DND-41 (cell line): ENCODE measurements at regions not wholly inside any gene's neighbourhood (a gene's known extent, or its start where the extent isn't known, plus 50 kb on each side); places are given as distances from the start of the nearest gene placed in this dataset.

Experiments
- ATAC-seq: fragments of 200-7000 bp; cut with Tn5 transposase; 3 replicates; pipeline ENCODE4 v1.9.1; 2021; ENCODE audit warnings: low read depth; ENCODE audit not compliant: insufficient read depth
- DNase-seq: peaks from one replicate; pipeline ENCODE4 v3.0.0-alpha.2; 2020
- H2AFZ ChIP-seq: 2 replicates; pipeline ENCODE4 v1.6.0; 2012; ENCODE audit warnings: low read depth, low read length
- H3K27ac ChIP-seq: 2 replicates; pipeline ENCODE4 v1.5.1; 2012; ENCODE audit warnings: low read length, inconsistent platforms
- H3K27me3 ChIP-seq: fragments of 200-600 bp; sonication (generic); 2 replicates; pipeline ENCODE4 v1.6.0; 2012; ENCODE audit warnings: low read length, mild to moderate bottlenecking, inconsistent platforms; ENCODE audit not compliant: insufficient read depth, poor library complexity
- H3K36me3 ChIP-seq: 2 replicates; pipeline ENCODE4 v1.5.1; 2012; ENCODE audit warnings: low read length, inconsistent platforms; ENCODE audit not compliant: insufficient read depth
- H3K4me1 ChIP-seq: 2 replicates; pipeline ENCODE4 v1.5.1; 2012; ENCODE audit warnings: mild to moderate bottlenecking, low read length; ENCODE audit not compliant: insufficient read depth
- H3K4me2 ChIP-seq: 2 replicates; pipeline ENCODE4 v1.6.0; 2012; ENCODE audit warnings: mild to moderate bottlenecking, moderate library complexity, low read length, inconsistent platforms; ENCODE audit not compliant: insufficient read depth
- H3K4me3 ChIP-seq, 2 experiments: fragments of 200-600 bp in 1 of 2; shearing (Covaris generic) in 1 of 2; 2 replicates each; pipeline ENCODE4 v1.5.1; 2012 to 2016; ENCODE audit warnings: inconsistent platforms in 2 of 2, low read length in 2 of 2, mild to moderate bottlenecking in 2 of 2, low read depth in 1 of 2, moderate library complexity in 1 of 2
- H3K79me2 ChIP-seq: 2 replicates; pipeline ENCODE4 v1.6.0; 2012; ENCODE audit warnings: low read length, inconsistent platforms; ENCODE audit not compliant: insufficient read depth
- H3K9ac ChIP-seq: 2 replicates; pipeline ENCODE4 v1.6.0; 2012; ENCODE audit warnings: low read depth, mild to moderate bottlenecking, inconsistent platforms, low read length, moderate library complexity
- H3K9me3 ChIP-seq: 2 replicates; pipeline ENCODE4 v1.5.1; 2012; ENCODE audit warnings: low read length, moderate library complexity, mild to moderate bottlenecking, inconsistent platforms; ENCODE audit not compliant: insufficient read depth, severe bottlenecking
- H4K20me1 ChIP-seq: 2 replicates; pipeline ENCODE4 v1.6.0; 2012; ENCODE audit warnings: low read length; ENCODE audit not compliant: insufficient read depth
- EZH2 ChIP-seq: IDR thresholded peaks from 3 replicates; pipeline ENCODE4 v1.6.1; 2012; ENCODE audit warnings: borderline replicate concordance, low read depth, mild to moderate bottlenecking, moderate library complexity, low read length, inconsistent platforms; ENCODE audit not compliant: severe bottlenecking
- TF ChIP-seq, protein P1 (sequence below): IDR thresholded peaks from 2 replicates; pipeline ENCODE4 v1.5.1; 2012; ENCODE audit warnings: borderline replicate concordance, low read length, moderate library complexity, mild to moderate bottlenecking; ENCODE audit not compliant: poor library complexity, severe bottlenecking; ENCODE audit errors: extremely low read depth

DNA sequence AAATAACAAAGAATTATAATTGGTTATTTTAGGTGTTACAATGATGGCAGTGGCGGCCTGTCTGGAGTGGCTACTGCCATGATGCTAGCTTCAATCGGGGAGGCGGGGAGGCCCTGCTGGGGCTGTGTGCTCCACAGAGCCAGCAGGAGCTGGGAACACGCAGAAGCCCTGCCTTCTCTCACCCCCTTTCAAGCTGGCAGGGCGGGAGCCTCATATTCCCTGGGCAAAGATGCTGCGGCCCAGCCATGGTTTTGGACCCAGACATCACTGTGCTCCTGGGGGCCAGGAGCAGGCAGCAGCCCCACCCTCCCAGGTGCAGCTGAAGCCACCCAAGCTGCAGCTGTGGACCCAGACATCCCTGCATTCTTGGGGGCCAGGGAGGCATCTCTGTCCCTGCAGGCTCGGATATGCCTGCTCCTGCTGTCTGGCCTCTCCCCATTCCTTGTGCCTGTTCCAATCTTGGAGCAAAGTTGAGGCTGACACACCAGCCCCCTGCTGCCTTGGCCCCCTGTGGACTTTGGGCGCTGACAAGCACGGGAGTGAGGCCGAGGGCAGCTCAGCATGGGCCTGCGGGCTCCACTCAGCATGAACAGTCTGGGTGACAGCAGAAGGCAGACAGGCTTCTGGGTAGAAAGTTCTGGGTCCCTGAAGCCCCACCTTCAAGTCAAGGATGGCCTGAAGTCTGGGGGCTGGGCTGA lies 263.1 kb upstream of the HTR2A start:
- no peak overlapping the region for H2AFZ ChIP-seq
- DNase-seq (no peak), ATAC-seq (no peak)
- H3K4me3 ChIP-seq = no peak overlapping the region
- no peak overlapping the region for H3K9ac ChIP-seq
- no peaks in the 10 kb centered on the region for H3K4me1 ChIP-seq
- no peaks in the 10 kb centered on the region for H3K36me3 ChIP-seq
- no peaks in the 10 kb centered on the region for H4K20me1 ChIP-seq
- no peak overlapping the region for H3K4me2 ChIP-seq
- H3K27ac ChIP-seq = no peak overlapping the region
- no peaks in the 10 kb centered on the region for H3K79me2 ChIP-seq
- H3K9me3 ChIP-seq = no peaks in the 10 kb centered on the region
- no peak for TF ChIP-seq EZH2
- TF ChIP-seq, protein P1, sequence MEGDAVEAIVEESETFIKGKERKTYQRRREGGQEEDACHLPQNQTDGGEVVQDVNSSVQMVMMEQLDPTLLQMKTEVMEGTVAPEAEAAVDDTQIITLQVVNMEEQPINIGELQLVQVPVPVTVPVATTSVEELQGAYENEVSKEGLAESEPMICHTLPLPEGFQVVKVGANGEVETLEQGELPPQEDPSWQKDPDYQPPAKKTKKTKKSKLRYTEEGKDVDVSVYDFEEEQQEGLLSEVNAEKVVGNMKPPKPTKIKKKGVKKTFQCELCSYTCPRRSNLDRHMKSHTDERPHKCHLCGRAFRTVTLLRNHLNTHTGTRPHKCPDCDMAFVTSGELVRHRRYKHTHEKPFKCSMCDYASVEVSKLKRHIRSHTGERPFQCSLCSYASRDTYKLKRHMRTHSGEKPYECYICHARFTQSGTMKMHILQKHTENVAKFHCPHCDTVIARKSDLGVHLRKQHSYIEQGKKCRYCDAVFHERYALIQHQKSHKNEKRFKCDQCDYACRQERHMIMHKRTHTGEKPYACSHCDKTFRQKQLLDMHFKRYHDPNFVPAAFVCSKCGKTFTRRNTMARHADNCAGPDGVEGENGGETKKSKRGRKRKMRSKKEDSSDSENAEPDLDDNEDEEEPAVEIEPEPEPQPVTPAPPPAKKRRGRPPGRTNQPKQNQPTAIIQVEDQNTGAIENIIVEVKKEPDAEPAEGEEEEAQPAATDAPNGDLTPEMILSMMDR = no peak
- H3K27me3 ChIP-seq = no peaks in the 10 kb centered on the region

DNA sequence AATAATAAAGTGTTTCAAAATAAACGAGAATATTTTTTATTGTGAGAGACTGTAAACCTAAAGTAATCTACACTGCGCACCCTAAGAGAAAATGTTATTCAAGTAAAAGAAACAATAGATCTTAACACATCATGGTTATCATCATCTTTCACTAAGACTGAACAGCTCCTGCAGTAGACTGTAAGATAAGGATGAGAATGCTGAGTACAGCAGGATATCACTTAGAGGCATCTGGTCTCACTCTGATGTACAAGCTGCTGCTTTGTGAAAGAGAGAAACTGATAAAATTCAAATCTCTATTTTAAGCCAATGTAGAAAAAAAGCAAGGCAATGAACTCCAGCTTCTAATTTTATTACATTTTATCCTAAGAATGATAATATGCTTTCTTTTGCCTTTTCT lies 261.7 kb upstream of the HTR2A start:
- no peak for TF ChIP-seq EZH2
- TF ChIP-seq, protein P1 = no peak
- H3K9me3 ChIP-seq = no peaks in the 10 kb centered on the region
- ATAC-seq = no peak

DNA sequence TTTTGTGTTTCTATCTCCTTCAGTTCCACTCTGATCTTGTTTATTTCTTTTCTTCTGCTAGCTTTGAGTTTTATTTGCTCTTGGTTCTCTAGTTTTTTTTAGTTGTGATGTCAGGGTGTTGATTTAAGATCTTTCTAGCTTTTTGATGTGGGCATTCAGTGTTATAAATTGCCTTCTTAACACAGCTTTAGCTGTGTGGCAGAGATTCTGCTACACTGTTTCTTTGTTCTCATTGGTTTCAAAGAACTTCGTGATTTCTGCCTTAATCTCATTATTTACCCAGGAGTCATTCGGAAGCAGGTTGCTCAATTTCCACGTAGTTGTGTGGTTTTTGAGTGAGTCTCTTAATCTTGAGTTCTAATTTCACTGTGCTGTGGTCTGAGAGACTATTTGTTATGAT lies 251.7 kb upstream of the HTR2A start:
- Histone ChIP-seq H3K4me2 (no peak overlapping the region), H3K9ac (no peak overlapping the region), H3K27ac (no peak overlapping the region), H3K79me2 (no peaks in the 10 kb centered on the region), H2AFZ (no peak overlapping the region), H4K20me1 (no peaks in the 10 kb centered on the region), H3K27me3 (peaks cover 11% of the 10 kb centered on the region), H3K4me1 (no peaks in the 10 kb centered on the region), H3K9me3 (no peaks in the 10 kb centered on the region), H3K36me3 (no peaks in the 10 kb centered on the region), H3K4me3 (no peak overlapping the region)
- no peak for DNase-seq
- no peak for ATAC-seq
- TF ChIP-seq EZH2 = no peak
- TF ChIP-seq, protein P1 = no peak

More for the DNA sequence above, 261.7 kb upstream of the HTR2A start:
- Histone ChIP-seq H3K36me3 (no peaks in the 10 kb centered on the region), H3K79me2 (no peaks in the 10 kb centered on the region), H4K20me1 (no peaks in the 10 kb centered on the region), H3K27ac (no peak overlapping the region), H2AFZ (no peak overlapping the region), H3K4me2 (no peak overlapping the region), H3K9ac (no peak overlapping the region), H3K4me1 (no peaks in the 10 kb centered on the region), H3K4me3 (no peak overlapping the region), H3K27me3 (no peaks in the 10 kb centered on the region)
- no peak for DNase-seq
